HG03025 (cell line): ENCODE measurements at regions not wholly inside any gene's neighbourhood (a gene's known extent, or its start where the extent isn't known, plus 50 kb on each side); places are given as distances from the start of the nearest gene placed in this dataset.

Experiments used
- ATAC-seq: cut with Tn5 transposase; IDR thresholded peaks from one replicate; pipeline ENCODE4 v1.9.1; 2021; ENCODE audit warnings: mild to moderate bottlenecking, moderate library complexity; ENCODE audit not compliant: unreplicated experiment, low FRiP score

DNA sequence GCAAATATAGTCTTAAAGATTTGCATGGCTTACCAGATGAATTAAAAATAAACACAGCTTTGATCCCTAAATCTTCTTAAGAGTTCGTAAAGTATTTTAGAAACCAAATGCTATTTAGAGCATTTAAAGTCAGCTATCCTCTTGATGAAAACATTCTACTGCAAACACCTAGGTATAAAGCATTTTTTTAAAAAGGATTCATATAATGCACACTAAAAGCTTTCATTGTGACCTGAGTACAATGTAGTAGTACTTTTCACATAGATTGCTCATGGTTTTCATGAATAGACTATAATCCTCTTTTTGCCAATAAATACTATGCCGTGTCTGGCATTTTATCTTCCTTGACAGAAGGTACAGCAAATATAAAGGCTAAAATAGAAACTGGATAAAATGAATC, 805.1 kb upstream of the INTU start:
- ATAC-seq = no peak

DNA sequence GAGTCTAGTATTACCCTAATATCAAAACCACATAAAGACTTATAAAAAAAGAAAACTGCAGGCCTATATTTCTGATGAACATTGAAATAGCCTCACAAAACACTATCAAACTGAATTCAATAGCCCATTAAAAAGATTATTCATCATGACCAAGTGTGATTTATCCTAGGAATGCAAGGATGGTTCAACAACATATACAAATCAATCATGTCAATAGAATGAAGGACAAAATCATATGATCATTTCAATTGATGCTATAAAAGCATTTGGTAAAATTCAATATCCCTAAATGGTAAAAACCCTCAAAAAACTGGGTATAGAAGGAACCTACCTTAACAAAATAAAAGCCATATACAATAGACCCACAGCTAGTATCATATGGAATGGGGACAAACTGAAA, 797.9 kb upstream of the INTU start:
- ATAC-seq = no peak

DNA sequence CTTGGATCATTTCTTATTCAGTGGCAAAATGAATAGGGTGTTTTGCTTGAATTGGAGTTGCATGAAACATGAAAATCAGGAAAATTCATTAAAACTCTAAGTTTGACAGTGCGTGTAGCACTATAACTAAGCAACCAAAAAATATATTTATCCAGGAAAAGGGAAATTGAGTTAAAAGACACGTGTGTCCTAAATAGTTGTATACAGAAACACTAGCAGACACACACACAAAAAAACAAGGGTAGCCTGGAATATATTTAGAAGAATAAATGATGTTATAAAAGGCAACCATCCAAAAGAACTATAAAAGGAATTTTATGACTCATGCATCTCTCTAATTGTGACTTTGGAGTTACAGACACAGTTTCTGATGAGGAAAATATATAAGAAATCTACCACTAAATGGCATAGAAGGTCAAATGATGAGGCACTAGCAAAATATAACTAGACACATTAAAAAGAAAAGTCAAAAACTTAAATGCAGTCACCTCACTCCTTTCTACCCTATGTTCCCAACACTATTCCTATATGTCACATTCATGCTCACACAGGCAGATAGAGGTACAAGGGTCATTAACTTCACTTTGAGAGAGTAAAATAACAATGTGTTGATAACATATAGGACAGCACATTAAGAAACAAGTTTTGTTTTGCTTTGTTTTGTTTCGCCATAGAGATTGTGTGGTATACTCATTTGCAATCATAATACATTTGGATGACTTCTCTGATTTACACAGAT, 793.6 kb upstream of the INTU start:
- ATAC-seq = no peak

DNA sequence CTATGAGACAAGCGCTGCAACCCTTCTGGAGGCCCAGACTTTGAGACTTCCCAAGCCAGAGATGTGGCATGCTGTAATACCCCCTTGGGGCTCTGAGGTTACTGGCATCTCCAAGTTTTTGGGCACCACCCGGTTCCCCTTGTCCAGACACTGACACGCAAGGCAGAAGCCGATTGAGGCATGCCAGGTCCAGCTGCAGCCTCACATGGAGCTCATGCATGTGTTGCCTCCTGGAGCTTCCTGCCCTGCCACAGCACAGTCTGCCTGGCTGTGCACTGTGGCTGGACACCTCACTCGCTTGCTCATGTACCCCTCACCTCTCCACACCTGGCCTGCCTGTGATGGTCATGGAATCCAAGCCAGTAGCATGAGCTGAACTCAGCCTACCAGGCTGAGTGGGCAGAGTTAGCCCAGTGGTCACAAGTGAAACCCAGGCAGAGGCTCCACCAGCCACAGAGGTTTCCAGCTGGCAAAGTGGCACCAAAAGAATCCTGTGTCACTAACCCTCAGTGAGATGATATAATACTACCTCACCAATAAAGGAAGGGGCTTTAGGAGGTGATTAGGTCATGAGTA, 789.2 kb upstream of the INTU start:
- ATAC-seq = no peak

DNA sequence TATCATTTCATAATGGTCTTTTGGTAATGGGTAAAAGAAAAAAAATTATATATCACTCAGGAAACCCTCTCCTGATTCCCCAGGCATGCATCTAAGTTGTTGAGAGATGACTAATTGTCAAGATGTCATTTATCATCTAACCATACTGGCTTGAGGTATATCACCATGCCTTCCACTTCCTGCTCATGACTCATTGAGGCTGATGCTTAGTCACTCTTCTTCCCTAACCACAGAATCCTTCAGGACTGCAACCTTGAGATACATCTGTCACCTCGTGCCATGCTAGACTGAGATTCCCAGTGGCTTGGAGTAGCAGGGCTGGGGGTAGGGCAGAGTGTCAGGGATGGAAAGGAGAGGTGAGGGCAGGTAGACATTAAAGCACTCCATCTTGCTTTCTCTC, 782.5 kb upstream of the INTU start:
- no peak for ATAC-seq

DNA sequence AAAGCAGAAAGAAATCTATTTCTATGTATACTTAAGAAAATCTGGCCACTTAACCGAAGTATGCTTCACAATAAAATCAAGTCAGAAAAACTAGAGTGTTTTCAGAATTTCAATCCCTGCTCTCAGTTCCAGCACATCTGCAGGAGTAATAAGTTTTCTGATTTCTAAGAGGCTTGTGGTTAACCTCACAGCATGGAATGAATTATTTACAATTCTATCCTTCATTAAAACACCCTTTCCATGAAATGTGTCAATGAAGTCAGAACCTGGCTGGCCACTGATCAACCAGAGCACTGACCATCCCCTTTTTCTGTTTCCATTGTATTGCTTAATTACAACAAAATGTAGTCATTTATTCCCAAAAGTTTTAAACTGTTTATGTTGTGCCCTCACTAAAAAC, 781.4 kb upstream of the INTU start:
- no peak for ATAC-seq

DNA sequence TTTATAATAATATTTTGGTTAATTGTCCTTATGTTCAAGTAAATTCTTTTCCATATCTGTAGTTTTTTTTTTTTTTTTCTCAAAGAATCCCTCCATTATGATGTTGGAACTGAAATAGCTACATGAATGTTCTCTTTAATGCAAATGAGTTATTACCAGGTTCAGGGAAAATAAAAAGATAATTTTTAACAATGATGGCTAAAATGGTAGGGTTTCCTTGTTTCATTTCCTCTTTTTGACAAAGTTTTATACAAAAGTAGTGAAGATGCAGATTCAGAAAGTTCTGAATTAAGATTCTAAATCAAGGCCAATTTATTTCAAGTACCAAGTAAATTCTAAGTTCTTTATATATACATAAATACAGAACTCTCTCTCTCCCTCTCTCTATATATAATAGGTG, 779.0 kb upstream of the INTU start:
- no peak for ATAC-seq

DNA sequence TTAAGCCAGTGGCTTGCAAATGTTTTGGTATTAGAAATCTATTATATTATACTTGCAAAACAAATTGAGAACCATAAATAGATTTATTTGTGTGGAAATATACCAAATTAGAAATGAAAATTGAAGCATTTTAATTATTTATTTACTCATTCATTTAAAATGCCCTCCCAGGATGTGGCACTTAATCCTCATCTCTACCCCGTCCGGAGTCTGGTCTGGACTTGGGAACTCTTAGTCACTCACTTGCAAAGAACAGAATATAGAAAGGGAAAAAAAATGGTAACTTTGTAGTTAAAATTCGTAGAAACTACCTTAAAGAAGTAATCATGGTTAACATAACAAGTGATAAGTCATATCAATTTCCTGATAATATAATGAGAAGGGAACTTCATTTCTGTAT, 775.9 kb upstream of the INTU start:
- ATAC-seq = no peak

DNA sequence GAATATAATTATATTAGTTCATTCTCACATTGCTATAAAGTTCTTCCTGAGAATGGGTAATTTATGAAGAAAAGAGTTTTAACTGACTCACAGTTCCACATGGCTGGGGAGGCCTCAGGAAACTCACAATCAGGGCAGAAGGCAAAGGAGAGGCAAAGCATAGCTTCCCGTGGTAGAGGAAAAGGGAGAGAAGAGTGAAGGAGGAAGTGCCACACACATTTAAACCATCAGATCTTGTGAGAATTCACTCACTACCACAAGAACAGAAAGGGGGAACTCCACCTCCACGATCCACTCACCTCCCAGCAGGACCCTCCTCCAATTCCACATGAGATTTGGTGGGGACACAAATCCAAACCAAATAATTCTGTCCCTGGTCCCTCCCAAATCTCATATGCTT, 773.4 kb upstream of the INTU start:
- no peak for ATAC-seq

DNA sequence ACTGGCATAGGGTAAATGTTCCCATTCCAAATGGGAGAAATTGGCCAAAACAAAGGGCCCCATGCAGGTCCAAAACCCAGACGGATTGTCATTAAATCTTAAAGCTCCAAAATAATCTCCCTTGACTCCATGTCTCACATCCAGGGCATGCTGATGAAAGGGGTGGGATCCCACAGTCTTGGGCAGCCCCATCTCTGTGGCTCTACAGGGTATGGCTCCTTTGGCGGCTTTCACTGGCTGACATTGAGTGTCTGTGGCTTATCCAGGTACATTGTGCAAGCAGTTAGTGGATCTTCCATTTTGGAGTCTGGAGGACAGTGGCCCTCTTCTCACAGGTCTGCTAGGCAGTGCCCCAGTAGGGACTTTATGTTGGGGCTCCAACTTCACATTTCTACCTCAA, 772.9 kb upstream of the INTU start:
- no peak for ATAC-seq

DNA sequence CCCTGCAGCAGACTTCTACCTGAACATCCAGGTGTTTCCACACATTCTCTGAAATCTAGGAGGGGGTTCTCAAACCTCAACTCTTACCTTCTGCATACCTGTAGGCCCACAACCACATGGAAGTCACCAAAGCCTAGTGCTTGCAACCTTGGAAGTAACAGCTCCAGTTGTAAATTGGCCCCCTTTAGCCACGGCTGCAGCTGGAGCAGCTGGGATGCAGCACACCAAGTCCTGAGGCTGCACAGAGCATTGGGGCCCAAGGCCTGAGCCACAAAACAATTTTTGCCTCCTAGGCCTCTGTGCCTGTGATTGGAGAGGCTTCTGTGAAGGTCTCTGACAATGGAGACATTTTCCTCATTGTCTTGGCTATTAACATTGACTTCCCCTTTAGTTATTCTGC, 772.4 kb upstream of the INTU start:
- no peak for ATAC-seq

DNA sequence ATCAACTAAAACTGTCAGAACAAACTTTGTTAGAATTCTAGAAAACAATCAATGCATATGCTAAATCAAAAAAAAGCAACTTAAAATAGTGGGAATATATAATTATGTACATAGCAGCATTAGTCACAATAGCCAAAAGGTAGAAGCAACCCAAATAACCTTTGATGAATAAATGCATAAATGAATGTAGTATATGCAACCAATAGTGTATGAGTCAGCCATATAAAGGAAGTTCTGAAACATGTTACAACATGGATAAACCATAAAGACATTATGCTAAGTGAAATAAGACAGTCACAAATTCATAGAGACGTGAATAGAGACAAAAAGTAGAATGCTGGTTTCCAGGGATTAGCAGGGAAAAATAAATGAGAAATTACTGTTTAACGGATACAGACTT, 762.8 kb upstream of the INTU start:
- no peak for ATAC-seq

DNA sequence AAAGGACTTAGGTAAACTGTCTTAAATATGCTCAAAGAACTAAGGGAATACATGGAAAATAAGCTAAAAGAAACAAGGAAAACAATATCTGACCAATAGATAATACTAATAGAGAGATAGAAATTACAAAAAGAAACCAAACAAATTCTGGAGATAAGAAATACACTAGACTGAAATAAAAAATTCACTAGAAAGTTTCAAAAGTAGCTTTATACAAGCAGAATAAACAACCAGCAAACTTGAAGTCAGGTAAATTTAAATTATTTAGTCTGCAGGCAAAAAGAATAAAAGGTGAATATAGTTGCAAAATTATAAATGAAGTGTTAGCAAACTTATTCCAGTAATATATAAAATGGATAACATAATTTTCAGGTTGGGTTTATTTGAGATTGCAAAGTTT, 760.9 kb upstream of the INTU start:
- ATAC-seq = no peak

DNA sequence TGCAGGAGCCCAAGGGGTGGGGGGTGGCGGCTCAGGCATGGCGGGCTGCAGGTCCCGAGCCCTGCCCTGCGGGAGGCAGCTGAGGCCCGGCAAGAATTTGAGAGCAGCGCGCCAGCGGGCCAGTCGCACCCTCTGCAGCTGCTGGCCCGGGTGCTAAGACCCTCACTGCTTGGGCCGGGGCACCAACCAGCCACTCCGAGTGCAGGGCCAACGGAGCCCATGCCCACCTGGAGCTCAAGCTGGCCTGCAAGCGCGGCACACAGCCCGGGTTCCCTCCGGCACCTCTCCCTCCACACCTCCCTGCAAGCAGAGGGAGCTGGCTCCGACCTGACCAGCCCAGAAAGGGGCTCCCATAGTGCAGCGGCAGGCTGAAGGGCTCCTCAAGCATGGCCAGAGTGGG, 758.2 kb upstream of the INTU start:
- no peak for ATAC-seq

DNA sequence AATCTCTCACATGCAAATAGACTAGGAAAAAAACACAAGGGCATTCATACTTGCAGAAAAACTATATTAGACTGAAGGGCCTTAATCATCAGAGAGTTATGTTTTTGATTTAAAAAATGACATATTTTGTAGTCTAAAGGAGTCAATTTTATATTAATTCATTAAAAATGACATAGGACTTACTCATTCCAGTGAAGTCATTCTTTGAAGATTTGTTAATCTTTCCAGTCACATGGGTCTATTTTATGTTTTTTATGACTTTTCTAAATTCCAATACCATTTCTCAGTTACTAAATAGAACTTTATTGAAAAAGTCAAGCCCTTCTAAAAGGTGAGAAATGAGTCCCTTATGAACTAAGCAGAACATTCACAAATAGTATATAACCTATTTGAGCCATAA, 743.8 kb upstream of the INTU start:
- no peak for ATAC-seq

DNA sequence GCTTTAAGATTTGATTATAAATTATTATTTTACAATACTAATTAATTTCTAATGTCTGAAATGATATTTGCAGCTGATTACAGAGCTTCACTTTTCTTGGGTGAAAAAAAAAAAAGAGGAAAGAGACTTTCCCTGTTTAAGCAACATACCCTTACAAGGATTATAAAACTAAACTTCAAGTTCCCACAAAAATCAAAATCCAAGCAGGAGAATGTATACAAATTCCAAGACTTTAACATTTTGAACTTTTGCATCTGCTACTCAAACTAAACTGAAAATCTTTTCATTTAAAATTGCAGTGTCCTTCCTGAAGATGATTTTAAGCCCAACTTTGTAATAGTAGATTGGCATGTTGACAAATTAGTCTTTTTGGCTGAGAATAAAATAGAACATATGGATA, 742.4 kb upstream of the INTU start:
- no peak for ATAC-seq

DNA sequence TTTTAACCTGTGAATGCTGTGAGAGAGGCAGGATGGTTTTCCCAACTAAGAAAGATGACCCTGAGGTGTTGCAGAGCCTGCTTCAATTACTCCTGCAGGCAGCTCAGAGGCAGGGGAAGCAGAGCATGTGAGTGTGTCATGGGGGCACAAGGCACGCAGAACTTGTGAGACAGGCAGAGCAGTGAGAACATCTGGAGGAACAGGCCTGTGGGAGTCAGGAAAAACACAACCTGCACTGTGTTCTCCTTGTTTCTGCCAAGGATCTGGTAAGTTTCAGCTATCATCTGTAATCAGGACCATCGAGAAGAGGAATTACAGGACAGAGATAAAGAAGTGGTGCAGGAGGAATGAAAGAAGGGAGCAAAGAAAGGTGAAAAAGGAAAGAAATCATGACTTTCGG, 741.8 kb upstream of the INTU start:
- ATAC-seq = no peak

DNA sequence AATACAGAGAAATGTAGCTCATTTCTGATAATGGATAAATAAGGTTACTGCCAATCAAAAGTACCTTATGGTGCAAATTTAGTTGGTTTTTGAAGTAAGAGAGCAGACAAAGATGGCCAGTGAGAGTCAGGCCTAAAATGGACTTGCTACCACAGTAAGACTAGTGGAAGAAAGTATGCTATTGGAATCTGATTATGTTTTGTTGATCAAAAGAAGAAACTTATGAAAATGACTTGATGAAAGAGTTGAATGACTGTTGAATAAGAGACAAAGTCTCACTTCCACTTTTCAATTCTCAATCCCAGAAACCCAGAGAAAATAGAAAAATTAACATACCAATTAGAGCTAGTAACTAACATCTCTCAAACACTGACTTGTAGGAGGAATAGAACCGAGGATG, 737.8 kb upstream of the INTU start:
- ATAC-seq = no peak

DNA sequence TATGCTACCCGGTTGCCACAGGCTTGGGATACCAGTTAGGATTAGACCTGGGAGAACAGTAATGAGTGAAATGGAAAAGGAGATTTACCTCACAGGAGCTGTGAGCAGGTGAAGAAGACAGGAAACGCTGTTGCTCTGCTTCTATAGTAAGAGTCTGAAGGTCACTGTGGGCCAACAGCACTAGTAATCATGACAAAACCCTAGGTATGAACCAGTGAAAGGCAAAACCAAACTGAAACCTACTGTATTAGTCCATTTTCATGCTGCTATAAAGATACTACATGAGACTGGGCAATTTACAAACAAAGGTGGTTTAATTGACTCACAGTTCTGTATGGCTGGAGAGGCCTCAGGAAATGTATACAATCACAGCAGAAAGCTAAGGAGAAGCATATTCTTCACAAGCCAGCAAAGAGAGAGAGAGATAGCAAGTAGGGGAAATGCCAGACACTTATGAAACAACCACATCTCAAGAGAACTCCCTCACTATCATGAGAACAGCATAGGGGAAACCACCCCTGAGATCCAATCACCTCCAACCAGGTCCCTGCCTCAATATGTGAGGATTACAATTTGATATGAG, 736.7 kb upstream of the INTU start:
- no peak for ATAC-seq

DNA sequence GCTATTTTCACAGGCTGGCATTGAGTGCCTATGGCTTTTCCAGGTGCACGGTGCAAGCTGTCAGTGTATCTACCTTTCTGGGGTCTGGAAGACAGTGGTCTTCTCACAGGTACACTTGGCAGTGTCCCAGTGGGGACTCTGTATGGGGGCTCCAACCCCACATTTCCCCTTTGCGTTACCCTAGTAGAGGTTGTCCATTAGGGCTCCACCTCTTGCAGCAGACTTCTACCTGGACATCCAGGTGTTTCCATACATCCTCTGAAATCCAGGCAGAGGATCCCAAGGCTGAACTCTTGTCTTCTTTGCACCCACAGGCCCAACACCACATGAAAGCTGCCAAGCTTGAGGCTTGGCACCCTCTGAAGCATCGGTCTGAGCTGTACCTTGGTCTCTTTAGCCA, 735.7 kb upstream of the INTU start:
- no peak for ATAC-seq

DNA sequence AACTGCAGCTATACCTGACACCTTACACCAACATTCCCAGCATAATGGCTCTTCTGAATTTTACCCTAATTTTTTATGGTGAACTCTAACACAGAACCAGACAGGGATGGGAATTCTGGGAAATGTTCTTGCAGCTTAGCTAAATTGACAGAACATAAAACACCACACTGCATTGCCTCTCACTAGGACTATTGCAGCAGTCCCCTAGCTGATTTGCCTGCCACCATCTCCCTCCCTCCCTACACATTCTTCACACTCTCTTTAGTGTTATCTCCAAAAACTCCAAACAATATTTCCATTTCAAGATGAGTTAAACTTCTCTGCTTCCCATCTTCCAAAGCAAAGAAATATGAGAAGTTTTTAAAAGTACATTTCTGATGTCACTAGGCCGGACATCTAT, 733.9 kb upstream of the INTU start:
- ATAC-seq = no peak

DNA sequence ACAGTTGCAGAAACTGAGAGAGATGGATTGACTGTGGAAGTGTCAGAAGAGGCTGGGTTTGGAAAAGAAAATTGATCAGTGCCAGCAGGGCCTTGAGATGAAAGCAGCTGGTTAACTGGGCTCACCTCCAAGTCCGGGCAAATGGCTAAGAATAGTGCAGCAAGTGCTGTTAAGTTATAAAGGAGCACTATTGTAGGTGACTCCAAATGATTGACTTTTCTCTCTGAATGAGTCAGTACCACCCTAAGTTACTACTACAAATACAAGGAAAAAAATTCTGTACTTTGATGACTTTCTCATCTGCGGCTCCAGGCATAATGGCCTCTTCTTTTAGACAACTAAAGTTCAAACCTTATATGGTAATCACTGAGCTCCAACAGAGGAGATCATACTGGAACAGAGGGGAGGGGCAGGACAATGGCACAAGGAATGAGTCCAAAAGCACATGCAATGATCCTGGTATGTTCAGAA, 733.4 kb upstream of the INTU start:
- ATAC-seq = no peak
